GM18517 (cell line): ENCODE measurements at regions not wholly inside any gene's neighbourhood (a gene's known extent, or its start where the extent isn't known, plus 50 kb on each side); places are given as distances from the start of the nearest gene placed in this dataset.
"Not testable (repeated sequence)": the region's sequence is repeated elsewhere in the genome, so short reads cannot be mapped to it uniquely, and the experiment has no call there.

ENCODE experiments used
- ATAC-seq: cut with Tn5 transposase; IDR thresholded peaks from one replicate; pipeline ENCODE4 v1.9.1; 2021; ENCODE audit warnings: mild to moderate bottlenecking, moderate library complexity; ENCODE audit not compliant: unreplicated experiment

- ATAC-seq, result no peak
Measured at GRCh38 chr2:228956701-228957474, 314.2 kb downstream of the PID1 start.

- ATAC-seq, result no peak
Measured at GRCh38 chr2:228949831-228950230, 321.3 kb downstream of the PID1 start.

- ATAC-seq, result no peak
Measured at GRCh38 chr2:228945710-228946109, 325.4 kb downstream of the PID1 start.

DNA sequence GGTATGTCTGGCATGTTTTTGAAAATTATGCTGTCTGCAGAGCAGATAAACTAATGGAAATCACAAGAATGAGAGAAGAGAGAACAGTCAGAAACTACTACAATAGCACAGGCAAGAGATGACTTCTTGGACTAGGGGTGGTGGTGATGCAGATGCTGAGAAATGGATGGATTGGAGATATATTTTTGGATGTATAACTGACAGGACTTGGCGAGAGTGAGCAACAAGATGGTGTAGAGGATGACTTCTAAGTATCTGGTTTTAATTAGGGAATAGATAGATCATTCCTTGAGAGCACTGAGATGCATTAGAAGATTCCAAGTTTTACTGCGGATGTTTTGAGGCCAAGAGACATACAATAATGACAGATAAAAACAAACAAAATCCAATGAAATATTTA is 328.2 kb downstream of the PID1 start:
- no peak for ATAC-seq

DNA sequence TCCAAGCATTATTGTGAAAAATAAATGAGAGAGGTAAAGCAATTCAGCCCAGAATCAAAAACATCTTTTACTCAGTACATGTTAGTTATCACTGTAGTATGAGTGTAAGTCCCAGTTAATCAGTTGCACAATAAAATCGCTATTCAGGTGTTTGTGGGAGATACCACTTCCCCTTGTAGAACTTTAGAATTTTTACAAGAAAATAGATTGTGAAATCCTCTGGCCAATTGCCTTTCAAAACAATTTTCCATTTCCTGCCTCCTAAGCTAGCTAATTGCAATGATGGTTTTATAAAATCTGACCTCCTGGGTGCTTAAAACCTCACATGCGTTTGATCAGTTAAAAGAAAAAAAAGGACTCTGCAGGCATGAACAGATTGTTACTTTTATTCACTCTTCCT is 332.5 kb downstream of the PID1 start:
- no peak for ATAC-seq

- no peak for ATAC-seq
Measured at GRCh38 chr2:228927028-228928010, 343.8 kb downstream of the PID1 start.

- ATAC-seq, result no peak
Measured at GRCh38 chr2:228919808-228920207, 351.3 kb downstream of the PID1 start.

GRCh38 chr2:228917220-228917619 is 353.9 kb downstream of the PID1 start:
- no peak for ATAC-seq

DNA sequence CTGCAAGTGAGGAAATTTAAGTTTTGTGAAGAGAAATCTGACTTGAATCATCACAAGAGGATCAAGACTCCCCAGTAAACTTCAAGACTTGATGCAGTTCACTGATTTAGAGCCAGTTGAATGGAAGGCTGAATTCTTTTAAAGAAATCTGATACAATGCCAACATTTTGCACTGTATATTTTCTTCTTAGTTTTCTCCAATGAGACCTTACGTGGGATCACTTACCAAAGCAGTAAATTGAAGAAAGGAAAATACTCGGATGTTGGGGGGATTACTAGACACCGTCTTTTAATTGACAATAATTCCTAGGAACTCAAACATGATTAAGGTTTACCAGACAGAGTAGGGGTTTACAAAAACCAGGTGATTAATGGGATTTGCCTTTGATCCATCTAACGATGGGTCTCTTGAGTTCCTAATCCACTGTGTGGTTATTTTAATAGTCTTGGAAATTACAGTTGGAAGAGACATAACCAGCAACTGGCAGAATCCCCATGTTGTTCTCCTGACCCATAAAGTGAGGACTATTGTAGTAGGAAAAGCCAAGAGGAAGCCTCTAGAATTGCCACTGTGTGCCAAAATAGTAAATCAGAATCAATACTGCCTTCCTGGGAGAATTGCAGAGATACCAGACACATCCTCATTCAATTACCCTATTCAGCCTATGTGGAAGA is 354.5 kb downstream of the PID1 start:
- no peak for ATAC-seq

- ATAC-seq, result no peak
Measured at GRCh38 chr2:228913176-228913575, 357.9 kb downstream of the PID1 start.

GRCh38 chr2:228910872-228911271 is 360.2 kb downstream of the PID1 start:
- not testable (repeated sequence) for ATAC-seq

GRCh38 chr2:228902176-228902575 is 368.9 kb downstream of the PID1 start:
- ATAC-seq, result no peak

- ATAC-seq, result no peak
Measured at GRCh38 chr2:228901531-228901930, 369.6 kb downstream of the PID1 start.

GRCh38 chr2:228878138-228878537 is 392.9 kb downstream of the PID1 start:
- no peak for ATAC-seq

DNA sequence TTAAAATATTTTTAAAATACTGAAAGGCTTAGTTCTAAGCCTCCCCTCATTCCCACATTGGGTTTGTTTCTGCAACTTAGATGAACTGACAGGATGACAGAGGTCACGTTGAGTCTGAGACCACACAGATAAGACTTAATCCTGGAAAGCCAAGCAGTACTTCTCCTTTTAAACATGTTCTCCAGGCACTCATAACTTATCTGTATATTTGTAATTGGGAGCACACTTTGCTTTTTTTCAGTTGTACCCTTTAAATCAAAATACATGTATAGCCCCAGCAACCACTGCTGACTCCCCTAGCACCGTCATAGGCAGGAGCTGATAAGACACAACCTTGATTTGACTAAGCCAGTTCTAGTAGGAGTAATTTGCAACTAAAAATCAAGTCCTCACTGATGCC is 394.8 kb downstream of the PID1 start:
- ATAC-seq, result no peak

- ATAC-seq, result no peak
Measured at GRCh38 chr2:228875152-228875900, 395.8 kb downstream of the PID1 start.

DNA sequence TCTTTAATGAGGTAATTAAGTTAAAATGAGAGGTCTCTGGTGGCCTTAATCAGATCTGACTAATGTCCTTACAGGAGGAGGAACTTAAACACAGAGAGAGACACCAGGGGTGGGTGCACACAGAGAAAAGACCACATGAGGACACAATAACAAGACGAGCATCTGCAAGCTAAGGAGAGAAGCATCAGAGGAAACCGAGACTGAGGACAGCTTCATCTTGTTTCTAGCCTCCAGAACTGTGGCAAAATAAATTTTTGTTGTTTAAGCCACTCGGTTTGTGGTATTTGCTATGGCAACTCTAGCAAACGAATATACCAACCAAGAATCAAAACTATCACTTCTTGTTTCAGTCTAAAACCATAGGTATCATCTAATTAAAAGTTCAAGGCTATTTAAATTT is 400.1 kb downstream of the PID1 start:
- ATAC-seq, result no peak

DNA sequence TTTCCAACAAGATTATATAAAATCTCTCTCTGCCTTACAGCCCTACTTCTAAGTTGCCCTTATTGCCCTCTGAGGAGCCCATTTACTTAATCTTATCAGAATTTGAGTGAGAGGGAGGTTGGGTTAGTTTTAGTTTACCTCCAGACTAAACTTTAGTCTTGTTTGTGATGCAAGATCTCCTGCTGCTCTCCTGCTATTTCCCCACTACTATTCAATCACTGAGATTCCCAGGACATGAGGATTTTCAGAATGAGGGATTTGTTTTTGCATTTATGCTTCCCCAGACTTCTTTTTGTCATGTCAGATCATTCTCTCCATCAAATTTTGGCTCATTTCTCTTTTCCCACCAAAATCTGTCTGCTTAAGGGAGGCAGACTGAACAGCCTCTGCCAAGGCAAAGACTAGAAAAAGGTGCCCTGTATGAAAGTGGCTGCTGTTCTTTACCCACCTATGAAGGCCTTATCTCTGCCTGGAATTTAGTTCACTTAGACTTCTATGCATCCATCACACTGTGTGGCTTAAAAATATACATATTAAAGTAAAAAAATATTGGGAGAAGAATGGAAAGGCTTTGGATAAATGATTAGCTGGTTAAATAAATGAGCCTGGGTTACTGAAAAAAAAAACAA is 401.3 kb downstream of the PID1 start:
- no peak for ATAC-seq

DNA sequence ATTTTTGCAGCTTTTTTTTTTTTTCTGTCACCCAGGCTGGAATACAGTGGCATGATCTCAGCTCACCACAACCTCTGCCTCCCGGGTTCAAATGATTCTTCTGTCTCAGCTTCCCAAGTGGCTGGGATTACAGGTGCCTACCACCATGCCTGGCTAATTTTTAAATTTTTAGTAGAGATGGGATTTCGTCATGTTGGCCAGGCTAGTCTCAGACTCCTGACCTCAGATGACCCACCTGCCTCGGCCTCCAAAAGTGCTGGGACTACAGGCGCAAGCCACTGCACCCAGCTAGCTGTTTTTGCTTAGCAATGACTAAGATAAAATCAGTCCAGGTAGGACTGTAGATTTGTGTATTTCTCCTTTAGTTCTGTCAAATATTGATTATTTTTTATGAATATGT is 403.7 kb downstream of the PID1 start:
- ATAC-seq, result no peak

DNA sequence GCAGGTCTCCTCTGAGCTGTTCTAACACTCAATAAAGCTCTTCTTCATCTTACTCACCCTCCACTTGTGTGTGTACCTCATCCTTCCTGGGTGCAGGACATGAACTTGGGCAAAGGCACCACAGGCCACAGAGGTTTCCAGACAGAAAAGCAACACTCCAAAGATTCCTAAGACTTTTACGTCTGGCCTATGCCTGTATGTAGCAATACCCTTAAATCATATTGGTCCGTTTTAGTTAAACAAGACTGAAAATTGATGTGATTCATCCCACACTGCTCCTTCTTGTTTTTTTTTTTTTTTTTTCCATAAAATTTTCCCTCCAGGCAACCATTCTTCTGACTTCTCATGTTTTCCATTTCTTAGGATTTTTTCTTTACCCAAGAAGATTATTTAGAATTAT is 404.3 kb downstream of the PID1 start:
- ATAC-seq, result no peak
